Ishikawa (cell line): ENCODE measurements at regions not wholly inside any gene's neighbourhood (a gene's known extent, or its start where the extent isn't known, plus 50 kb on each side); places are given as distances from the start of the nearest gene placed in this dataset.

Source experiments
- CEBPB ChIP-seq: IDR thresholded peaks from 2 replicates; pipeline ENCODE4 v1.6.1; 2012
- CREB1 ChIP-seq: IDR thresholded peaks from 2 replicates; pipeline ENCODE4 v1.6.1; 2012; ENCODE audit warnings: low read depth
- EGR1 ChIP-seq: IDR thresholded peaks from 2 replicates; pipeline ENCODE4 v1.6.1; 2012
- EP300 ChIP-seq: IDR thresholded peaks from 2 replicates; pipeline ENCODE4 v1.6.1; 2012; ENCODE audit warnings: borderline replicate concordance
- FOXM1 ChIP-seq: IDR thresholded peaks from 2 replicates; pipeline ENCODE4 v1.6.1; 2012; ENCODE audit warnings: low read depth, borderline replicate concordance
- MAX ChIP-seq: IDR thresholded peaks from 2 replicates; pipeline ENCODE4 v1.6.1; 2012
- NFIC ChIP-seq: IDR thresholded peaks from 2 replicates; pipeline ENCODE4 v1.6.1; 2012
- RAD21 ChIP-seq: IDR thresholded peaks from 2 replicates; pipeline ENCODE4 v1.6.1; 2012; ENCODE audit warnings: low read depth
- REST ChIP-seq: IDR thresholded peaks from 2 replicates; pipeline ENCODE4 v1.6.1; 2012; ENCODE audit warnings: low read depth, mild to moderate bottlenecking
- TCF12 ChIP-seq: IDR thresholded peaks from 2 replicates; pipeline ENCODE4 v1.6.1; 2012; ENCODE audit warnings: low read depth
- TEAD4 ChIP-seq: IDR thresholded peaks from 2 replicates; pipeline ENCODE4 v1.6.1; 2012
- USF1 ChIP-seq: IDR thresholded peaks from 2 replicates; pipeline ENCODE4 v1.6.1; 2012
- YY1 ChIP-seq: IDR thresholded peaks from 2 replicates; pipeline ENCODE4 v1.6.1; 2012; ENCODE audit warnings: low read depth
- ZBTB7A ChIP-seq: IDR thresholded peaks from 2 replicates; pipeline ENCODE4 v1.6.1; 2012; ENCODE audit warnings: low read depth

GRCh38 chr6:165744555-165745228 is 81.7 kb upstream of the PDE10A start:
- no peak for TF ChIP-seq NFIC
- TF ChIP-seq REST = no peak
- no peak for TF ChIP-seq EP300
- no peak for TF ChIP-seq ZBTB7A
- TF ChIP-seq CEBPB = no peak
- no peak for TF ChIP-seq EGR1
- no peak for TF ChIP-seq MAX
- TF ChIP-seq CREB1 = no peak
- no peak for TF ChIP-seq YY1
- TF ChIP-seq FOXM1 = no peak
- TF ChIP-seq USF1 = no peak
- TF ChIP-seq TCF12 = no peak
- TF ChIP-seq RAD21 = no peak
- TF ChIP-seq TEAD4 = no peak
